ENCODE measurements at regions not wholly inside any gene's neighbourhood (a gene's known extent, or its start where the extent isn't known, plus 50 kb on each side); places are given as distances from the start of the nearest gene placed in this dataset.
A peak's percentile ranks its signal among the peaks of the same experiment; 100 is the strongest.

GRCh38 chr12:124636138-124636978 is 68.9 kb upstream of the NCOR2 start:
- DNase-seq (ENCODE audit: insufficient read length, low spot score) (peak; percentile 23), FAIRE-seq (peak; percentile 75)
- no peak for TF ChIP-seq POLR2A (IDR thresholded peaks at IDR 0.05; ENCODE audit: low read depth, low read length)

GRCh38 chr12:124635316-124635715 is 67.9 kb upstream of the NCOR2 start:
- DNase-seq (ENCODE audit: insufficient read length, low spot score) (no peak), FAIRE-seq (no peak)
- TF ChIP-seq POLR2A (IDR thresholded peaks at IDR 0.05; ENCODE audit: low read depth, low read length) = no peak

GRCh38 chr12:124633365-124634362 is 66.3 kb upstream of the NCOR2 start:
- FAIRE-seq (no peak), DNase-seq (ENCODE audit: insufficient read length, low spot score) (no peak)
- no peak for TF ChIP-seq POLR2A (IDR thresholded peaks at IDR 0.05; ENCODE audit: low read depth, low read length)

GRCh38 chr12:124632519-124632984 is 65.1 kb upstream of the NCOR2 start:
- DNase-seq (ENCODE audit: insufficient read length, low spot score) (no peak), FAIRE-seq (no peak)
- no peak for TF ChIP-seq POLR2A (IDR thresholded peaks at IDR 0.05; ENCODE audit: low read depth, low read length)

GRCh38 chr12:124631681-124632256 is 64.4 kb upstream of the NCOR2 start:
- no peak for TF ChIP-seq POLR2A (IDR thresholded peaks at IDR 0.05; ENCODE audit: low read depth, low read length)
- FAIRE-seq = no peak
- DNase-seq (ENCODE audit: insufficient read length, low spot score) = no peak

- DNase-seq (ENCODE audit: insufficient read length, low spot score) = no peak
- no peak for FAIRE-seq
- no peak for TF ChIP-seq POLR2A (IDR thresholded peaks at IDR 0.05; ENCODE audit: low read depth, low read length)
Measured at GRCh38 chr12:124630791-124631313, 63.4 kb upstream of the NCOR2 start.

- DNase-seq (ENCODE audit: insufficient read length, low spot score) (no peak), FAIRE-seq (no peak)
- TF ChIP-seq POLR2A (IDR thresholded peaks at IDR 0.05; ENCODE audit: low read depth, low read length) = no peak
Measured at GRCh38 chr12:124629789-124630480, 62.5 kb upstream of the NCOR2 start.

GRCh38 chr12:124629117-124629516 is 61.7 kb upstream of the NCOR2 start:
- TF ChIP-seq POLR2A (IDR thresholded peaks at IDR 0.05; ENCODE audit: low read depth, low read length) = no peak
- no peak for FAIRE-seq
- DNase-seq (ENCODE audit: insufficient read length, low spot score) = no peak

- no peak for FAIRE-seq
- no peak for TF ChIP-seq POLR2A (IDR thresholded peaks at IDR 0.05; ENCODE audit: low read depth, low read length)
Measured at GRCh38 chr12:124627956-124628355, 60.5 kb upstream of the NCOR2 start.

GRCh38 chr12:124626971-124627411 is 59.6 kb upstream of the NCOR2 start:
- no peak for DNase-seq (ENCODE audit: insufficient read length, low spot score)
- TF ChIP-seq POLR2A (IDR thresholded peaks at IDR 0.05; ENCODE audit: low read depth, low read length) = no peak
- no peak for FAIRE-seq

More at GRCh38 chr12:124627956-124628355, 60.5 kb upstream of the NCOR2 start:
- no peak for DNase-seq (ENCODE audit: insufficient read length, low spot score)

GRCh38 chr12:124625867-124626675 is 58.7 kb upstream of the NCOR2 start:
- DNase-seq (ENCODE audit: insufficient read length, low spot score) = peak; percentile 95
- TF ChIP-seq POLR2A (IDR thresholded peaks at IDR 0.05; ENCODE audit: low read depth, low read length) = no peak
- FAIRE-seq = peak; percentile 75

GRCh38 chr12:124624823-124625222 is 57.4 kb upstream of the NCOR2 start:
- TF ChIP-seq POLR2A (IDR thresholded peaks at IDR 0.05; ENCODE audit: low read depth, low read length) = no peak
- DNase-seq (ENCODE audit: insufficient read length, low spot score) (no peak), FAIRE-seq (no peak)

Measured in H54 (cell line).